Esophagus squamous epithelium (tissue), 4 donors: ENCODE measurements at regions not wholly inside any gene's neighbourhood (a gene's known extent, or its start where the extent isn't known, plus 50 kb on each side); places are given as distances from the start of the nearest gene placed in this dataset.

Experiments used
- CTCF ChIP-seq, 6 experiments: fragments of 450-650 bp in 4 of 6; fragments of 200-600 bp in 2 of 6; sonication (generic) in 2 of 6; IDR thresholded peaks; one replicate each; pipeline ENCODE4 v1.5.1; 2016 to 2019; ENCODE audit warnings: antibody characterized with exemption in 6 of 6, mild to moderate bottlenecking in 4 of 6, moderate library complexity in 4 of 6
- POLR2A ChIP-seq, 4 donors: fragments of 450-650 bp; IDR thresholded peaks; one replicate each; pipeline ENCODE4 v1.6.1; 2017; ENCODE audit warnings: antibody characterized with exemption in 4 of 4, mild to moderate bottlenecking in 4 of 4, moderate library complexity in 3 of 4

DNA sequence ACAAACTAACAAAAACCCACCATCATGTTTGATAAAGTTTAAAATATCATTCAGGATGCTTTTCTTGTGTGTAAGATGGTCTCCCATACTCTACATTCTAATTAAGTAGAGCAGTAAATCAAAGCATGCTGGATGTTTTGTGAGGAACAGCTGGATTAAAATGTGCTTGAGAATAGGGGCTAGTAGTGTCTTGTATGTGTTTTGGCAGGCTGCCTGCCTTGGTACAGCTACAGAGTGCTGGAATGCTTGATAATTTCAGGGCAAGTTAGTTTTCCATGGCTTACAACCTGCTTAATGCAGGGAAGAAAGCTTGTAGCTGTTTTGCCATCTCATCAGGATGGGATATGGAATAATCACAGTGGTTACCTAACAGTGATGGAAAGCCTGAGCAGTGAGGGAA, 636.6 kb upstream of the MMS22L start:
- TF ChIP-seq CTCF (IDR thresholded peaks at IDR 0.05) (no peak), POLR2A (IDR thresholded peaks at IDR 0.05) (no peak)
